NCI-H1417 treated with DMSO at 0.1 percent for 48 hours (cell line): ENCODE measurements at regions not wholly inside any gene's neighbourhood (a gene's known extent, or its start where the extent isn't known, plus 50 kb on each side); places are given as distances from the start of the nearest gene placed in this dataset.
A peak's percentile ranks its signal among the peaks of the same experiment; 100 is the strongest.

Experiments used
- DNase-seq: peaks from one replicate; lab custom pipeline; 2025; lab: John Stamatoyannopoulos, UW

- no peak for DNase-seq
These were observed 224.1 kb downstream of the ASCL1 start for GRCh38 chr12:103181366-103182152.

GRCh38 chr12:103182299-103182698, 224.8 kb downstream of the ASCL1 start:
- DNase-seq: no peak

- DNase-seq: no peak
These were observed 239.0 kb downstream of the ASCL1 start for GRCh38 chr12:103196467-103196866.

- no peak for DNase-seq
These were observed 240.4 kb downstream of the ASCL1 start for GRCh38 chr12:103197725-103198388.

- no peak for DNase-seq
These were observed 241.0 kb downstream of the ASCL1 start for GRCh38 chr12:103198499-103198898.

- DNase-seq: no peak
These were observed 248.4 kb downstream of the ASCL1 start for GRCh38 chr12:103205906-103206305.

- DNase-seq: no peak
These were observed 250.5 kb downstream of the ASCL1 start for GRCh38 chr12:103207936-103208335.

GRCh38 chr12:103241184-103241583, 254.6 kb downstream of the C12orf42 start:
- DNase-seq: peak; percentile 100

GRCh38 chr12:103244596-103244995, 251.2 kb downstream of the C12orf42 start:
- no peak for DNase-seq

- no peak for DNase-seq
These were observed 248.2 kb downstream of the C12orf42 start for GRCh38 chr12:103247531-103247930.

- peak; percentile 53 for DNase-seq
These were observed 246.2 kb downstream of the C12orf42 start for GRCh38 chr12:103249607-103250006.

GRCh38 chr12:103250487-103250886, 245.3 kb downstream of the C12orf42 start:
- DNase-seq: no peak
